DMS153 treated with DMSO at 0.1 percent for 48 hours (cell line): ENCODE measurements at regions not wholly inside any gene's neighbourhood (a gene's known extent, or its start where the extent isn't known, plus 50 kb on each side); places are given as distances from the start of the nearest gene placed in this dataset.

ENCODE experiments used
- DNase-seq: peaks from one replicate; lab custom pipeline; 2025; ENCODE audit not compliant: unreplicated experiment; lab: John Stamatoyannopoulos, UW

- no peak for DNase-seq
Measured at GRCh38 chr10:128461991-128462390, 335.8 kb upstream of the MKI67 start.

GRCh38 chr10:128462844-128463243 is 336.6 kb upstream of the MKI67 start:
- no peak for DNase-seq

GRCh38 chr10:128463991-128464760 is 338.0 kb upstream of the MKI67 start:
- DNase-seq = peak; percentile 23

GRCh38 chr10:128465697-128466096 is 339.5 kb upstream of the MKI67 start:
- DNase-seq = no peak

- DNase-seq = no peak
Measured at GRCh38 chr10:128466831-128467371, 340.7 kb upstream of the MKI67 start.

- DNase-seq = no peak
Measured at GRCh38 chr10:128468462-128468861, 342.2 kb upstream of the MKI67 start.

GRCh38 chr10:128469515-128469914 is 343.3 kb upstream of the MKI67 start:
- DNase-seq = no peak

- no peak for DNase-seq
Measured at GRCh38 chr10:128470321-128470965, 344.2 kb upstream of the MKI67 start.

GRCh38 chr10:128471151-128471550 is 344.9 kb upstream of the MKI67 start:
- no peak for DNase-seq

GRCh38 chr10:128472196-128472595 is 346.0 kb upstream of the MKI67 start:
- DNase-seq = no peak

GRCh38 chr10:128473396-128473795 is 347.2 kb upstream of the MKI67 start:
- no peak for DNase-seq

GRCh38 chr10:128473911-128474310 is 347.7 kb upstream of the MKI67 start:
- DNase-seq = no peak

GRCh38 chr10:128474571-128474970 is 348.3 kb upstream of the MKI67 start:
- no peak for DNase-seq

- DNase-seq = no peak
Measured at GRCh38 chr10:128475686-128476367, 349.6 kb upstream of the MKI67 start.

GRCh38 chr10:128476368-128476725 is 350.1 kb upstream of the MKI67 start:
- DNase-seq = no peak

GRCh38 chr10:128476845-128477244 is 350.6 kb upstream of the MKI67 start:
- no peak for DNase-seq

- no peak for DNase-seq
Measured at GRCh38 chr10:128480601-128481000, 354.4 kb upstream of the MKI67 start.

GRCh38 chr10:128481152-128481840 is 355.1 kb upstream of the MKI67 start:
- peak; percentile 81 for DNase-seq

- DNase-seq = no peak
Measured at GRCh38 chr10:128482052-128482451, 355.8 kb upstream of the MKI67 start.

- no peak for DNase-seq
Measured at GRCh38 chr10:128483216-128483615, 357.0 kb upstream of the MKI67 start.

- DNase-seq = no peak
Measured at GRCh38 chr10:128484041-128484440, 357.8 kb upstream of the MKI67 start.
